Testis (tissue), 2 donors: ENCODE measurements at regions not wholly inside any gene's neighbourhood (a gene's known extent, or its start where the extent isn't known, plus 50 kb on each side); places are given as distances from the start of the nearest gene placed in this dataset.

Source experiments
- CTCF ChIP-seq, 3 experiments: fragments of 450-650 bp in 2 of 3; fragments of 200-600 bp in 1 of 3; sonication (generic) in 1 of 3; IDR thresholded peaks; one replicate each; pipeline ENCODE4 v1.5.1; 2016 to 2019; ENCODE audit warnings: antibody characterized with exemption in 3 of 3, mild to moderate bottlenecking in 2 of 3, moderate library complexity in 1 of 3
- POLR2A ChIP-seq: fragments of 450-650 bp; IDR thresholded peaks from one replicate; pipeline ENCODE4 v1.6.1; 2017; ENCODE audit warnings: antibody characterized with exemption, mild to moderate bottlenecking, moderate library complexity

GRCh38 chr4:111748157-111748556, 397.1 kb upstream of the FAM241A start:
- no peak for TF ChIP-seq POLR2A
- TF ChIP-seq CTCF (IDR thresholded peaks at IDR 0.05): no peak
